ENCODE measurements at regions not wholly inside any gene's neighbourhood (a gene's known extent, or its start where the extent isn't known, plus 50 kb on each side); places are given as distances from the start of the nearest gene placed in this dataset.

DNA sequence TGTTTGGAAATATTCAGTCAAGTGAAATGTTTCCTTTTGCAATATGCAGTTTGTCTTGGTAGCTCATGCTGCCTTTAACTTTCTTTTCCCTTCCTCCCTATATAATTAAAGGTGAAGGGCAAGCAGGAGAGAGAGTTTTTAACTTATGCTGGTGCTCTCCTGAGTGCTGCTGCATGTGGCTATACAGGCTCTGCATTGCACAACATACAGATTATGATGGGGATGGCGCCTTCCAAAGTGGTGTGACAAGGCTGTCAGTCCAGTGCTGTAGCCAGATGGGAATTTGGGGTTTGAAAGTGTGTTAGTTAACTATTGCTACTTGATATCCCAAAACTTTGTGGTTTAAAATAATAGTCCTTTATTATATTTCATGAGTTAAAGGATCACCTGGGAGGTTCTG lies 199.0 kb downstream of the ATP23 start:
- Histone ChIP-seq H3K4me3 (replicated peaks; ENCODE audit: low read depth, low read length) (no peak overlapping the region), H3K27me3 (replicated peaks; ENCODE audit: control insufficient read depth, insufficient read depth, low read length) (no peaks in the 10 kb centered on the region), H3K36me3 (ENCODE audit: control insufficient read depth, insufficient read depth, low read length) (no peaks in the 10 kb centered on the region)
- DNase-seq (ENCODE audit: extremely low read depth, insufficient read length) = no peak
- TF ChIP-seq, protein P1, sequence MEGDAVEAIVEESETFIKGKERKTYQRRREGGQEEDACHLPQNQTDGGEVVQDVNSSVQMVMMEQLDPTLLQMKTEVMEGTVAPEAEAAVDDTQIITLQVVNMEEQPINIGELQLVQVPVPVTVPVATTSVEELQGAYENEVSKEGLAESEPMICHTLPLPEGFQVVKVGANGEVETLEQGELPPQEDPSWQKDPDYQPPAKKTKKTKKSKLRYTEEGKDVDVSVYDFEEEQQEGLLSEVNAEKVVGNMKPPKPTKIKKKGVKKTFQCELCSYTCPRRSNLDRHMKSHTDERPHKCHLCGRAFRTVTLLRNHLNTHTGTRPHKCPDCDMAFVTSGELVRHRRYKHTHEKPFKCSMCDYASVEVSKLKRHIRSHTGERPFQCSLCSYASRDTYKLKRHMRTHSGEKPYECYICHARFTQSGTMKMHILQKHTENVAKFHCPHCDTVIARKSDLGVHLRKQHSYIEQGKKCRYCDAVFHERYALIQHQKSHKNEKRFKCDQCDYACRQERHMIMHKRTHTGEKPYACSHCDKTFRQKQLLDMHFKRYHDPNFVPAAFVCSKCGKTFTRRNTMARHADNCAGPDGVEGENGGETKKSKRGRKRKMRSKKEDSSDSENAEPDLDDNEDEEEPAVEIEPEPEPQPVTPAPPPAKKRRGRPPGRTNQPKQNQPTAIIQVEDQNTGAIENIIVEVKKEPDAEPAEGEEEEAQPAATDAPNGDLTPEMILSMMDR (IDR thresholded peaks at IDR 0.05; ENCODE audit: insufficient read depth, low read length, poor library complexity, severe bottlenecking) = no peak

DNA sequence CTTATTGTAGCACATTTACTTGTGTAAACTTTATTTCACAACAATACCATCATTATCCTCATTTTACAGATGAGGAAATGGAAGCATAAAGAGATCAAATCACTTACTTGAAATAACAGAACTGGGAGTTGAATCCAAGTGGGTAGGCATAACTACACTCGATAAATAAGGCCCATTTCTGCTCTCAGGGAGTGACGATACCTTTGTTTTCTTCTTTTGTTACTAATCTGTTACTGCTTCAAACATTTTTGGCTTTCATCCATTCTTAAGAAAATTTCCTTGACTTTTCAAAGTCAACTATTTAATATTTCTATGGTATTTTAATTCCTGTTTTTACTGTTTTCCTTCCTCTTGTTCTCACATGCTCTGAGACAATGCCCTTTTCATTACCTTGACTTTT lies 201.6 kb downstream of the ATP23 start:
- Histone ChIP-seq H3K27me3 (replicated peaks; ENCODE audit: control insufficient read depth, insufficient read depth, low read length) (no peaks in the 10 kb centered on the region), H3K36me3 (ENCODE audit: control insufficient read depth, insufficient read depth, low read length) (no peaks in the 10 kb centered on the region), H3K4me3 (replicated peaks; ENCODE audit: low read depth, low read length) (no peak overlapping the region)
- no peak for DNase-seq (ENCODE audit: extremely low read depth, insufficient read length)
- TF ChIP-seq, protein P1 (IDR thresholded peaks at IDR 0.05; ENCODE audit: insufficient read depth, low read length, poor library complexity, severe bottlenecking) = no peak

DNA sequence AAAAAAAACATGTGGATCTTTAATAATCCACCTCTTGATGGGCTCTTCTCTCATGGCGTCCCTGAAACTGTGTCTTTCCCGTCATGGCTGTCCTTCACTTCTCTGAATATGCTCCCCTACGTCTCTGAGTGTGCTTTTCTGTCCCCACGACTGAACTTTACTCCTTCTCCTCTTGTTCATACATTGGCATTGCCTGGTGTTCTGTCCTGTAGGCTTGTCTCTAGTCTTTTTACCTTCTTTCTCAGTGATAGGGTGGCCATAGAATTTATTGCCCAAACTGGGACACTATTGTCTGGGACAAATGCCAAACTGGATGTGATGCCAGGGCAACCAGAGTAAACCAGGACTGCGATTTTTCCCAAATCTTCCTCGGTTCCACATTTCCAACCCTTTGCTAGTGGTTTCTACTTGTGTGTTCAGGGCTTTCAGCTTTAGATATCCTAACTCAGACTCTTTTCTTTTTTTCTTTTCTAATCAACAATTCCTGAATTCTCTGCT lies 202.2 kb downstream of the ATP23 start:
- Histone ChIP-seq H3K36me3 (ENCODE audit: control insufficient read depth, insufficient read depth, low read length) (no peaks in the 10 kb centered on the region), H3K4me3 (replicated peaks; ENCODE audit: low read depth, low read length) (no peak overlapping the region), H3K27me3 (replicated peaks; ENCODE audit: control insufficient read depth, insufficient read depth, low read length) (no peaks in the 10 kb centered on the region)
- no peak for DNase-seq (ENCODE audit: extremely low read depth, insufficient read length)
- TF ChIP-seq, protein P1 (IDR thresholded peaks at IDR 0.05; ENCODE audit: insufficient read depth, low read length, poor library complexity, severe bottlenecking) = no peak

DNA sequence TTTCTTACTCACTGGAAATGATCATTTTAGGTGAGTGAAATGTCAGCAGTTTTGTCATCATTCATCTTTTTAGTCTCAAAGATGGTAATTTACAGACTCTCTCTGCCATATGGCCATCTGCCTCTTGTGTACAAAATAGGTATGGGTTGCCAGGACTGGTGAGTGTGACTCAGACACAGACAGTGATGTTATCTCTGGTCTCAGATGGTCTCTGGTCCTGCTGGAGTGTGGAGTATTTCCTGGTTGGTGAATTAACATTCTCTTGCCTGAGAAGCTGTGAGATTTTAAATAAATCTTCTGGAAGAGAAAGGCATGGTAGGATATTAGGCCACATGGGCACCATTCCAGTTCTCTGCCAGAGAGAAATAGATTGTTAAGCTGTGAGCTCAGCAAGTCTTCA lies 207.0 kb downstream of the ATP23 start:
- no peak for DNase-seq (ENCODE audit: extremely low read depth, insufficient read length)
- Histone ChIP-seq H3K4me3 (replicated peaks; ENCODE audit: low read depth, low read length) (no peak overlapping the region), H3K27me3 (replicated peaks; ENCODE audit: control insufficient read depth, insufficient read depth, low read length) (no peaks in the 10 kb centered on the region), H3K36me3 (ENCODE audit: control insufficient read depth, insufficient read depth, low read length) (no peaks in the 10 kb centered on the region)
- TF ChIP-seq, protein P1 (IDR thresholded peaks at IDR 0.05; ENCODE audit: insufficient read depth, low read length, poor library complexity, severe bottlenecking) = no peak

DNA sequence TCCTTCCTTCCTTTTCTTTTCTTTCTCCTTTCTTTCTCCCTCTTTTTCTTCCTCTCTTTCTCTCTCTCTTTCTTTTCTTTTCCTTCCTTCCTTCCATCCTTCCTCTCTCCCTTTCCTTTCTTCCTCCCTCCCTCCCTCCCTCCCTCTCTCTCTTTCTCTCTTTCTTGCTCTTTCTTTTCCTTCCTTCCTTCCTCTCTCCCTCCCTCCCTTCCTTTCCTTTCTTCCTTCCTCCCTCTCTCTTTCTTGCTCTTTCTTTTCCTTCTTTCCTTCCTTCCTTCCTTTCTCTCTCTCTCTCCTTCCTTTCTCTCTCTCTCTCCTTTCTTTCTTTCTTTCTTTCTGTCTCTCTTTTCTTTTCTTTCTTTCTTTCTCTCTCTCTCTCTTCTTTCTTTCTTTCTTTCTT lies 207.6 kb downstream of the ATP23 start:
- Histone ChIP-seq H3K4me3 (replicated peaks; ENCODE audit: low read depth, low read length) (no peak overlapping the region), H3K36me3 (ENCODE audit: control insufficient read depth, insufficient read depth, low read length) (no peaks in the 10 kb centered on the region), H3K27me3 (replicated peaks; ENCODE audit: control insufficient read depth, insufficient read depth, low read length) (no peaks in the 10 kb centered on the region)
- DNase-seq (ENCODE audit: extremely low read depth, insufficient read length) = no peak
- TF ChIP-seq, protein P1 (IDR thresholded peaks at IDR 0.05; ENCODE audit: insufficient read depth, low read length, poor library complexity, severe bottlenecking) = no peak

DNA sequence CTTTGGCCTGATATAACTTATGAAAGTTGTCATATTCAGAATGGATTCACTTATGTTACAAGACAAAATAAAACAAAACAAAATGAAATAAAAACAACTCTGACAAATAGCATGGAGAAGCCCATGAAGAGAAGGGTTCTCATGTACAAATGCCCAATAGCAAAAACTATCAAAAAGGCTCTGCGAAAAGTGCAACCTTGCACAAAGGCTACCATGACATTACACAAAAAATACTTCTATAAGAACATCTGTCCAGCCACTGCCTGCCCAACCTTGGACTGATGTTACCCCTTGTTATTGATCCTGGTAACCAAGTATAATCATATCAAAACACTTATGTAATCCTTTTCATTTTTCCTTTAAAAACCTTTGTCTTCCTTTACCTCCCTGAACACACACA lies 213.0 kb downstream of the ATP23 start:
- Histone ChIP-seq H3K4me3 (replicated peaks; ENCODE audit: low read depth, low read length) (no peak overlapping the region), H3K36me3 (ENCODE audit: control insufficient read depth, insufficient read depth, low read length) (no peaks in the 10 kb centered on the region), H3K27me3 (replicated peaks; ENCODE audit: control insufficient read depth, insufficient read depth, low read length) (no peaks in the 10 kb centered on the region)
- DNase-seq (ENCODE audit: extremely low read depth, insufficient read length) = no peak
- TF ChIP-seq, protein P1 (IDR thresholded peaks at IDR 0.05; ENCODE audit: insufficient read depth, low read length, poor library complexity, severe bottlenecking) = no peak

All from GM06990 (cell line).